SW480 (cell line): ENCODE measurements at regions not wholly inside any gene's neighbourhood (a gene's known extent, or its start where the extent isn't known, plus 50 kb on each side); places are given as distances from the start of the nearest gene placed in this dataset.
"Not testable (repeated sequence)": the region's sequence is repeated elsewhere in the genome, so short reads cannot be mapped to it uniquely, and the experiment has no call there.

Experiments
- DNase-seq: peaks from one replicate; pipeline ENCODE4 v3.0.0-alpha.2; 2016; ENCODE audit warnings: low spot score

DNA sequence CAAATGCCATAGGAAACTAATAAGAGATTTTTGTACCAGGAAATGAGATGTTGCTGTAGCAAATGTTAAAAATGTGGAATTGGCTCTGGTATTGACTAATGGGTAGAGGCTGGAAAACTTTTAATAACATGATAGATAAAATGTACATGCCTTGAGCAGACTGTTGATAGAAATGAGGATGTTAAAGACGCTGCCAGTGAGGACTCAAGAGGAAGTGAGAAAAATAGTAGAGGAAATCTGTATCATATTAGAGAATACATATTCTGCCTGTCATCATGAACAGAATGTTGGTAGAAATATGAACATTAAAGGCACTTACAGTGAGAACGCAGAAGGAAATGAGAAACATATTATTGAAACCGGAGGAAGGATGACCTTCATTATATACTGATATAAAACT is 577.2 kb upstream of the HTR2C start:
- no peak for DNase-seq

- DNase-seq = no peak
These were observed 587.1 kb upstream of the HTR2C start for GRCh38 chrX:113996781-113997180.

GRCh38 chrX:113991720-113992119 is 592.2 kb upstream of the HTR2C start:
- DNase-seq = not testable (repeated sequence)

DNA sequence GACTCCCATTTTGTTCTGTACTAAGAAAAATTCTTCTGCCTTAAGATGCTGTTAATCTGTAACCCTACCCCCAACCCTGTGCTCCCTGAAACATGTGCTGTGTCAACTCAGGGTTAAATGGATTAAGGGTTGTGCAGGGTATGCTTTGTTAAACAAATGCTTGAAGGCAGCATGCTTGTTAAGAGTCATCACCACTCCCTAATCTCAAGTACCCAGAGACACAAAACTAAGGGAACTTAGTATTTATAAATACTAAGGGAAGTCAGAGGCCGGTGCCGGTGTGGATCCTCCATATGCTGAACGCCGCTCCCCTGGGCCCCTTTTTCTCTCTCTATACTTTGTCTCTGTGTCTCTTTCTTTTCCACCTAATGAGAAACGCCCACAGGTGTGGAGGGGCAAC is 593.2 kb upstream of the HTR2C start:
- not testable (repeated sequence) for DNase-seq

DNA sequence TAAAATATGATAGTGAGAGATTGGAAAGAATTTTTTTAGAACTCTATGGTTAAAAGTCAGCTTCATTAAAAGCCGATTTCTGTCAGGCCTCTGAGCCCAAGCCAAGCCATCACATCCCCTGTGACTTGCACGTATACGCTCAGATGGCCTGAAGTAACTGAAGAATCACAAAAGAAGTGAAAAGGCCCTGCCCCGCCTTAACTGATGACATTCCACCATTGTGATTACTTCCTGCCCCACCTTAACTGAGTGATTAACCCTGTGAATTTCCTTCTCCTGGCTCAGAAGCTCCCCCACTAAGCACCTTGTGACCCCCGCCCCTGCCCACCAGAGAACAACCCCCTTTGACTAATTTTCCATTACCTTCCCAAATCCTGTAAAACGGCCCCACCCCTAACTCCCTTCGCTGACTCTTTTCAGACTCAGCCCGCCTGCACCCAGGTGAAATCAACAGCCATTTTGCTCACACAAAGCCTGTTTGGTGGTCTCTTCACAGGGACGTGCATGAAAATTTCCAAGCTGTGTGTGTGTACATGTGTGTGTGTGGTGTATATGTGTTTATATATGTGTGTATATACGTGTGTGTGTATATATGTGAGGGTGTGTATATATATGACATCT is 595.5 kb upstream of the HTR2C start:
- DNase-seq = not testable (repeated sequence)

DNA sequence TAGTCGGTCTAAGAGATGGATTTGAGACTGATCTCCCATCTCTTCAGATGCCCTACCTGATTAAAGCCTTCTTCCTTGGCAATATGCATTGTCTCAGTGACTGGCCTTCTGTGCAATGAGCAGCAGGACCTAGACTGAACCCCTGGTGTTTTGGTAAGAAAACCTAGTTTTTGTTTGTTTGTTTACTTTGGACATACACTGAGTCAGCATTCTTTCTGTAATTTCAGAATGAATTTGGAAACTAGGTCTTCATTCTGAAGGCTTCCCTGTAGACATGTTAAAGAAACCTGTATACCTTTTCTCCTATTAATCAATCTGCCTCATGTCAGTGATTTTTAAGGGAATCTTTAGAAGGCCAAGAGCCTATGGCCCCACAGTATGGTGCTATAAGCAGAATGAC is 597.5 kb upstream of the HTR2C start:
- no peak for DNase-seq

DNA sequence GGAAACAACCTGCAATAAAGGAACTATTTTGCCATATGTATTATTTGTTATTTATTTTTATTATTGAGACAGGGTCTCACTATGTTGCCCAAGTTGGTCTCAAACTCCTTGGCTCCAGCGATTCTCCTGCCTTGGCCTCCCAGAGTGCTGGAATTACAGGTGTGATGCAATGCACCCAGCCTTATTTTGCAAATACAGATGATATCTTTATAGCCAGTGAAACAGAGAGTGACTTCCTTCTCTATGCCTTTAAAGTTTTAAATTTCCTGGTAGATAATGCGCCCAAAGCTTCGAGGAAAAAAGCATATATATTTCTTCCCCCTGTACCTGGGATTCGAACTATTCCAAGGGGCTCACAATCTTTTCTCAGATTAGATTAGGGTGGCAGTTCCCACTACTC is 601.1 kb upstream of the HTR2C start:
- no peak for DNase-seq

DNA sequence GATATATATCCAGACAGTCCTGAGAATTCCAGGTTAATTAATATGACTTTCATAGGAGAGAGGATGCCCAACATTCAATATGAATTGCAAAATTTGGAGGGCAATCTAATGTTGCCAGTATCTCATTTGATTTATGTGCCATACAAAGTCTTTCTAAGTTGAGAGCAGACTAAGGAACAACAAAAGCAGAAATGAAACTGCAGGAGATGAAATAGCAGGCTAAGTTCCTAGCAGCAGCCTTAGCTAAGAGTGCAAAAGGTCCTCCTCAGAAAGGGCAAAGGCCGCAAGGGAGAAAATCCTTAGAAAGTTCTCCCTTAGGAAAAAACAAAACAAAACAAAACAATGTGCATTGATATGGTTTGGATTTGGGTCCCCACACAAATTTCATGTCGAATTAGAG is 602.9 kb upstream of the HTR2C start:
- DNase-seq = no peak

- no peak for DNase-seq
These were observed 606.0 kb upstream of the HTR2C start for GRCh38 chrX:113977887-113978286.

GRCh38 chrX:113975441-113975840 is 608.4 kb upstream of the HTR2C start:
- DNase-seq = no peak

DNA sequence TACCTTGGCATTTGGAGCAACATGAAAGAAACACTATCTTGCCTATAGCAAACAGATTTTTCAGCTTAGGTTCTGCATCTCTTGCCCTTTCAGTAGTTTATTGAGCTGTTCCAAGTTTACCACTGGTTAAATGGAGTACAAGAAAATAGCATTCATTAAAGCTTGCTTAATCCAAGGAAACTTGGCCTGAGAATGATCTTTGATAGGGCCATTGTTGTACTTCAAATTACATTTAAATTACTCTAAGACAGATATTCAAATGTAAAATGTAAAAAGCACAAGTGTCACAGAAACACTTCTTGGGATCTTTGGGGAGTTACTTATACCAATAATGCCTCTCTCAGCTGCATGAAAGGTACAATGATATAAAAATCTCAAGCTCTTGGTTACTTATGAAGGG is 609.0 kb upstream of the HTR2C start:
- no peak for DNase-seq

- DNase-seq = no peak
These were observed 610.2 kb upstream of the HTR2C start for GRCh38 chrX:113973706-113974105.

DNA sequence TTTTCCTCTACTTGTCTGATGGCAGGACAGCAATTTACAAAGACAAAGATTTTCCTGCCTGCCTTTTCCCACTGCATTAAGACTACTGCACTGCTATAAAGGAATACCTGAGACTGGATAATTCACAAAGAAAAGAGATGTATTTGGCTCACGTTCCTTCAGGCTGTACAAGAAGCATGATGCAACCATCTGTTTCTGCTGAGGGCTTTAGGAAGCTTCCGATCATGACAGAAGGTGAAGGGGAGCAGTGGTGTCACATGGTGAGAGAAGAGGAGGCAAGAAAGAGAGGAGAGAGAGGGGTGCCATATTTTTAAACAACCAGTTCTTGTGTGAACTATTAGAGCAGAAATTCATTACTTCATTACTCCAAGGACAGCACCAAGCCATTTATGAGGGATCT is 617.1 kb upstream of the HTR2C start:
- no peak for DNase-seq

- DNase-seq = no peak
These were observed 621.5 kb upstream of the HTR2C start for GRCh38 chrX:113962343-113962742.

DNA sequence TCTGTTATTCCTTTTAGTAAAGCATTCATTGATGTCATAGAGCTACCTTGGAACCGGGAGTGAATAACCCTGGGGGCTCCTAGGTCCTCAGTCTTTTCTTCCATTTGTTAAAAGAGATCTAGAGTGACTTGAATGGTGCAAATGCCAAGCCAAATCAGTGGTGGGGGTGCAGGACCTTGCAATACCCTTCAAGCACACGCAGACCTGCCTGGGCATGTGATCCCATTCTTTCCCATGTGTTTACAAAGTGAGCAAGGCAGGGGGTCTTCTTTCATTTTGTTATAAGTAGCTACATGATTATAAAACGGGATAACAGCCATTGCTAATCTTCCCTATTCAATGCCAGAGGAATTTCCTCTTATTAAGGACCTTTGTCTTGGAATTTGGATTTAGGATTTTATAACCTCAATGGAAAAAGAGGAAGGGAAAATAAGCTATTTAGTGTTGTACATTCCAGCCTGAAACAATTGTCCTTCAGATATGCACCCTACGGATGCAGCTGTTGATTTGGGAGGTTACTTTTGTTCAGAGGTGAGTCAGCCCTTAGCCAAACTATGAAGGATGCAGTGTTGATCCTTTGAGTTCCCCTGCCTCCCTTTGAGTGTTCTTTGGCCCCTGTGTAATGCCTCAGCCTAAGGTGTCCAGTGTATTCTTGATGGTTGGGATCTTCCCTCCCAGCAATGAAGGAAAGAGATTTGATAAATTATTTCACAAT is 623.8 kb upstream of the HTR2C start:
- DNase-seq = no peak

- DNase-seq = no peak
These were observed 627.0 kb upstream of the HTR2C start for GRCh38 chrX:113956936-113957335.

GRCh38 chrX:113954297-113954696 is 629.6 kb upstream of the HTR2C start:
- no peak for DNase-seq

DNA sequence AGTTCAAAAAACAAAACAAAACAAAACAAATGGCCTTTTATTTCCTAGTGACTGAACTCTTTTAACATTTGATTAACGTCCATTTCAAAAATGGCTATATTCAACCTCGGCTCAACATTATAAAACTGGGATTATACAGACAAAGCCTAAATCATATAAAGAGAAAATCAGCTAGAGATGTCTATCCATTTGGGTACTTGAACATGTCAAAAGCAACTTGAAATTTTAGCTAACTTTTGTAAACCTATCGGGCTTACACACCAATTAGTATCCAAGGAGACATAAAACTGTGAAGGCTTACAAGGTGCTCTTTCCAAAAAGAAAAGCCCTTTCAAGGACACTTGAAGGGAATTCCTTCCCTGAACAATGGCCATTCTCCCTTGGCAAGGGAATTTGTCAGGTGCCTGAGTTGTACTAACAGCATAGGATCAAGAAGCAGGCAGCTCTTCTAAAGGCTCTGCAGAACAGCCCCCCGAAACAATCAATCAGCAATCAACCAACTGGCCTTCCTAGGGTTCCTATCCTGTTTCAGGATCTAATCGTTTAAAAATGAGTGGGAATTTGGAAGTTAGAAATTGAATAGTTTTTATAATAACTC is 633.7 kb upstream of the HTR2C start:
- no peak for DNase-seq

DNA sequence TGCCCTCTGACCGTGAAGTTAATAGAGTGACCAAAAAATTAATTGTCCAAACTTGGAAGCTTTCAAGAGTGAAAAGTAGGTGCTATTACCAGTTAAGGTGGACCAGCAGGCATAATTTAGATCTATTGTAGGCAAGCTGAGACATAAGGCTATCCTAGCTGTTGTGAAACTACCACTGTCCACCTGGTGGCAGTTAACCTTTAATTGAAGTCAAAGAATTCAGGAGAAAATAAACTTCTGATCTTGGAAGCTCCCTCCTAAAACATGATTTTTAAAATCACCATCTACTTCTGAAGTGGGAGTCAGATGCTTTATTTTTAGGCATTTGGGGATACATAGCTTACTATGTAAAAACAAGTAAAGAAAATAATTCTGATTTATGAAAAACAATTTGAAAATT is 636.3 kb upstream of the HTR2C start:
- DNase-seq = no peak

- no peak for DNase-seq
These were observed 648.4 kb upstream of the HTR2C start for GRCh38 chrX:113935518-113935917.

- DNase-seq = no peak
These were observed 650.0 kb upstream of the HTR2C start for GRCh38 chrX:113933931-113934330.

DNA sequence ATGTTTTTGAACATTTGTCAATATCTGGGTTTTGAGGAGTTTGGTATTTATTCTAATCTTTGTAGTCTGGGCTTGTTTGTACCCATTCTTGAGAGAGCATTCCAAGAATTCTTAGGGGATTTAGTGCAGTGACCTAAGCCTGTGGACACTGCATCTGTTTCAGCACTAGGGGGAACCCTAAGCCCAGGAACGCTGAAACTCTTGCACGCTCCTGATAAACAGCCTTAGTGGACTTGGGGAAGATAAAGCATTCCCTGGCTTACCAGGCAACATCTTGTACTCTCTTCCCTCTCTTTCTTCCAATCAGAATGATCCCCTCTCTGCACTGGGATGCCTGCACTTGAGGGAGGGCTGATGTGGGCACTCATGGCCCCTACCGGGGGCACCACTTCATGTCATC is 654.9 kb upstream of the HTR2C start:
- DNase-seq = peak; percentile 39

DNA sequence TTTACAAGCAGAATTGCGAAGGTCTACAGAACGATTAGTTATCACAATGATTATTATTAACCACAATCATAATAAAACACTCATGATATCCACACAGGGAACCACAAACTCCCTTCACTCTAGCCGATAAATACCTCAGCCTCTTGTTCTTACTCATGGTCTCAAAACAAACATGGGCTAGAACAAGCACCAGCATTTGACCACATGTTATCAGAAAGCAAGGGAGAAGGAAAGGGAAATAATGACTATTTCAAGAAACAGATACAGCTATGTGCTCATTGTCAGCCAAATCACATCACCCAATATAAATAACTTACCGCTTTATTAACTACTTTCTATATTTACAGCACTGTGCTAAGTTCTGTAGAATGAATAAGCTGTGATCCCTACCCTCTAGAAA is 663.2 kb upstream of the HTR2C start:
- no peak for DNase-seq

DNA sequence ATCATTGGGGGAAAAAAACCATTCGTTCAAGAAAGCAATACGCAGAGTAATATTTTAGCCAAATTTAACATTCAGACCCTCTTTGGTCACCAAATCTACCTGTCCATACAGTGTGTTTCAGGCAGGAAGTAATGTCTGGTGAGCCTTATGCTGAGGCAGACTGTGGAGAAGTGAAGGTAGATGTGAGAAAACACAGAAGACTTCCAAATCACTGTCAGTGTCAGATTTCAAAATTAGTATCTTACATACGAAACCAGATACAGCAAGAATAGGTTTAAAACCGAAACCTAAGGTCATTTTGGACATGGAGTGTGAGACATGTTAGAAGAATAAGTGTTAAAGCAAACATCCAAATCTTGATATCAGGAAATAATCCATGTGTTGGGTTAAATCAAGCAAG is 664.5 kb upstream of the HTR2C start:
- no peak for DNase-seq
